GM12873 (cell line): ENCODE measurements at regions not wholly inside any gene's neighbourhood (a gene's known extent, or its start where the extent isn't known, plus 50 kb on each side); places are given as distances from the start of the nearest gene placed in this dataset.

Experiments
- CTCF ChIP-seq: IDR thresholded peaks from 2 replicates; pipeline ENCODE4 v1.5.1; 2012; ENCODE audit warnings: low read depth, mild to moderate bottlenecking, moderate library complexity, low read length, control low read depth; ENCODE audit not compliant: insufficient read depth; ENCODE audit errors: missing control alignments

GRCh38 chr15:31255732-31256377 is 70.8 kb upstream of the KLF13 start:
- TF ChIP-seq CTCF = no peak

GRCh38 chr15:31256378-31257265 is 70.0 kb upstream of the KLF13 start:
- no peak for TF ChIP-seq CTCF

DNA sequence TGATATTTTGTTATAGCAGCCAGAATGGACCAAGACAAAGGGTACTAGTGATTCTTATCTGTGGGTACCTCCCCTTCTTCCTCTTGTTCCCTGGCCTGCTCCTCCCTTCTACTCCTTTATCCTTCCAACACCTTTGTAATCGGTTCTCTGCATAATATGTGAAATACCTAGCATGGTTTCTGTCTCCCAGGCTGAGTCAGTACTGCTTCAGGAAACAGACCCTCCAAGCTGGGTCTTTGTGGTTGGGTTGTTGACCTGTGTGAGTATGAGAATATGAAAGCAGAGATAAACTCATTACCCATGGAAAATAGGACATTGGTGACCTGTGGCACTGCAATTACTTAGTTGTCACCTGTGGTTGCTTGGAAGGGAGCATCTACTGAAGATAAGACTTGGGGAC is 69.3 kb upstream of the KLF13 start:
- TF ChIP-seq CTCF = no peak

GRCh38 chr15:31258260-31258659 is 68.4 kb upstream of the KLF13 start:
- no peak for TF ChIP-seq CTCF

DNA sequence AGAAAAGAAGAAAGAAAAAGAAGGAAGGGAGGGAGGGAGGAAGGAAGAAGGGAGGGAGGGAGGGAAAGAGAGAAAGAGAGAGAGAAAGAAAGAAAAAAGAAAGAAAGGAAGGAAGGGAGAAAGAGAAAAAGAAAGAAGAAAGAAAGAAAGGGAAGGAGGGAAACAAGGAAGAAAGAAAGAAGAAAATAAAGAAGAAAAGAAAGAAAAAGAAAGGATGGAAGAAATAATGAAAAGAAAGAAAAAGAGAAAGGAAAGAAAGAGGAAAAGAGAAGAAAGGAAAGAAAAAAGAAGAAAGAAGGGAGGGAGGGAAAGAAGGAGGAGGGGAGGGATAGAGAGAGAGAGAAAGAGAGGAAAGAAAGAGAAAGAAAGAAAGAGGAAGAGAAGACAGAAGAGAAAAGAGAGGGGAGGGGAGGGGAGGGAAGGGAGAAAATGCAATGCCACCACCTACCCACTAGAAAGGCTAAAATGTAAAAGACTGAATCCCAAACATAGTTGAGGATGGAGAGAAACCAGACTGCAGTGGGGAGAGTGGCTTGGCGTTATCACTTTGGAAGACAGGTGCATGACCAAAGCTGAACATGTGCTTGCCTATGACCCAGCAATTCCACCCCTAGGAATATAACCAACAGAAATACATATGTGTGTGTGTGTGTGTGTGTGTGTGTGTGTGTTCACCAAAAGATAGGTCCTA is 66.9 kb upstream of the KLF13 start:
- no peak for TF ChIP-seq CTCF

GRCh38 chr15:31260646-31261265 is 65.9 kb upstream of the KLF13 start:
- no peak for TF ChIP-seq CTCF
